Endothelial cell of umbilical vein (primary cell): ENCODE measurements at regions not wholly inside any gene's neighbourhood (a gene's known extent, or its start where the extent isn't known, plus 50 kb on each side); places are given as distances from the start of the nearest gene placed in this dataset.

Source experiments
- BruUV-seq: library from RNA; stranded (reverse); fragments of 400-500 nt; replicated peaks from 2 replicates; lab custom pipeline; 2021; lab: Mats Ljungman, UMichigan
- CTCF ChIA-PET: fragments of 300-600, 350-600 bp; sonication (Branson Sonifier 250); formaldehyde crosslinking; loops from one replicate; lab custom pipeline; 2021; ENCODE audit warnings: antibody characterized with exemption, inconsistent platforms; lab: Charles Lee
- POLR2A ChIA-PET: fragments of 300-600, 350-600 bp; sonication (Branson Sonifier 250); formaldehyde crosslinking; loops from one replicate; lab custom pipeline; 2021; ENCODE audit warnings: antibody characterized with exemption, inconsistent platforms; lab: Charles Lee
- DNase-seq: peaks from one replicate; pipeline ENCODE4 v3.0.0-alpha.2; 2011; ENCODE audit warnings: low read depth, low spot score
- FAIRE-seq: peaks from 2 replicates; lab custom pipeline; 2011; peaks lifted over from hg19 to GRCh38; lab: Jason Lieb, UNC
- H2AFZ ChIP-seq: 2 replicates; pipeline ENCODE4 v1.6.0; 2012; ENCODE audit warnings: low read depth, low read length, control low read depth, inconsistent platforms
- H3K27ac ChIP-seq: 2 replicates; pipeline ENCODE4 v1.5.1; 2011; ENCODE audit warnings: low read depth, mild to moderate bottlenecking, control low read depth, low read length, moderate library complexity; ENCODE audit not compliant: insufficient read depth
- H3K27me3 ChIP-seq, 2 experiments: 2 replicates each; pipeline versions ENCODE4 v1.6.0 to v1.6.1; 2011; ENCODE audit warnings: low read length in 2 of 2, mixed read lengths in 1 of 2; ENCODE audit not compliant: control insufficient read depth in 2 of 2, insufficient read depth in 2 of 2
- H3K36me3 ChIP-seq, 2 experiments: 2 replicates in 1 of 2; 3 replicates in 1 of 2; pipeline ENCODE4 v1.5.1; 2011; ENCODE audit warnings: low read length in 2 of 2, mild to moderate bottlenecking in 1 of 2, moderate library complexity in 1 of 2; ENCODE audit not compliant: control insufficient read depth in 2 of 2, insufficient read depth in 2 of 2; ENCODE audit errors: extremely low read depth in 1 of 2
- H3K4me1 ChIP-seq: 3 replicates; pipeline ENCODE4 v1.5.1; 2011; ENCODE audit warnings: mild to moderate bottlenecking, low read length; ENCODE audit not compliant: control insufficient read depth, insufficient read depth; ENCODE audit errors: extremely low read depth
- H3K4me2 ChIP-seq: 2 replicates; pipeline ENCODE4 v1.6.1; 2011; ENCODE audit warnings: low read length, control low read depth, mixed read lengths; ENCODE audit not compliant: insufficient read depth
- H3K4me3 ChIP-seq, 3 experiments: fragments of 200-600 bp in 1 of 3; sonication (generic), shearing (Covaris generic) in 1 of 3; replicated peaks in 1 of 3; 2 replicates each; pipeline ENCODE4 v1.5.1; 2011 to 2016; ENCODE audit warnings: control low read depth in 3 of 3, low read length in 3 of 3, mild to moderate bottlenecking in 2 of 3, inconsistent platforms in 1 of 3, low read depth in 1 of 3, moderate library complexity in 1 of 3; ENCODE audit not compliant: insufficient read depth in 1 of 3
- H3K79me2 ChIP-seq: 2 replicates; pipeline ENCODE4 v1.6.0; 2012; ENCODE audit warnings: low read length, inconsistent platforms; ENCODE audit not compliant: control insufficient read depth, insufficient read depth
- H3K9ac ChIP-seq: replicated peaks from 2 replicates; pipeline ENCODE3; 2011; ENCODE audit warnings: low read length, control low read depth; ENCODE audit not compliant: insufficient read depth; ENCODE audit errors: extremely low read depth
- H3K9me1 ChIP-seq: replicated peaks from 3 replicates; pipeline ENCODE4 v1.6.0; 2011; ENCODE audit warnings: mild to moderate bottlenecking, low read length; ENCODE audit not compliant: control insufficient read depth, insufficient read depth; ENCODE audit errors: extremely low read depth
- H3K9me3 ChIP-seq: replicated peaks from 2 replicates; pipeline ENCODE4 v1.5.1; 2012; ENCODE audit warnings: low read length, inconsistent platforms; ENCODE audit not compliant: control insufficient read depth, insufficient read depth
- H4K20me1 ChIP-seq: replicated peaks from 2 replicates; pipeline ENCODE3; 2011; ENCODE audit warnings: mild to moderate bottlenecking, low read length; ENCODE audit not compliant: control insufficient read depth, insufficient read depth; ENCODE audit errors: extremely low read depth
- CTCF ChIP-seq, 2 donors: IDR thresholded peaks; 1 replicate in 1 of 2; 2 replicates in 1 of 2; pipeline ENCODE4 v1.5.1; 2011; ENCODE audit warnings: low read length in 2 of 2, mild to moderate bottlenecking in 2 of 2, moderate library complexity in 2 of 2, control low read depth in 1 of 2, inconsistent platforms in 1 of 2, low read depth in 1 of 2; ENCODE audit not compliant: insufficient read depth in 1 of 2; ENCODE audit errors: extremely low read depth in 1 of 2
- EZH2 ChIP-seq: IDR thresholded peaks from 2 replicates; pipeline ENCODE4 v1.6.1; 2012; ENCODE audit warnings: borderline replicate concordance, low read depth, mild to moderate bottlenecking, moderate library complexity, low read length, inconsistent platforms; ENCODE audit not compliant: severe bottlenecking
- FOS ChIP-seq: IDR thresholded peaks from 2 replicates; pipeline ENCODE4 v1.6.1; 2011; ENCODE audit warnings: mild to moderate bottlenecking, low read length, moderate library complexity, borderline replicate concordance; ENCODE audit not compliant: insufficient read depth
- GATA2 ChIP-seq: IDR thresholded peaks from 2 replicates; pipeline ENCODE4 v1.7.0; 2011; ENCODE audit warnings: low read depth, mild to moderate bottlenecking, moderate library complexity, mixed read lengths, low read length; ENCODE audit not compliant: insufficient read length, insufficient read depth
- JUN ChIP-seq: IDR thresholded peaks from 2 replicates; pipeline ENCODE4 v1.6.1; 2011; ENCODE audit warnings: borderline replicate concordance, low read depth; ENCODE audit not compliant: insufficient read length, insufficient read depth
- MYC ChIP-seq: IDR thresholded peaks from one replicate; pipeline ENCODE4 v1.6.1; 2011; ENCODE audit warnings: mild to moderate bottlenecking, low read depth, low read length
- POLR2A ChIP-seq: IDR thresholded peaks from 2 replicates; pipeline ENCODE4 v1.6.1; 2012; ENCODE audit warnings: low read depth, mild to moderate bottlenecking, control low read depth, low read length
- POLR2AphosphoS5 ChIP-seq: IDR thresholded peaks from 2 replicates; pipeline ENCODE4 v1.6.1; 2012; ENCODE audit warnings: low read depth, mild to moderate bottlenecking, control low read depth, low read length, moderate library complexity; ENCODE audit not compliant: insufficient read depth
- dilution Hi-C: fragments of 300-500 bp; cut with MboI; formaldehyde crosslinking; loops from one replicate; pipeline ENCODE4 v1.15.0; 2019; ENCODE audit warnings: low sequenced_read_pairs; ENCODE audit not compliant: extremely low pct_ligation_motif_present
- intact Hi-C: fragments of 100-400 bp; cut with micrococcal nuclease; formaldehyde crosslinking; loops from one replicate; pipeline ENCODE4 v1.10.0; 2022
- TF ChIP-seq, protein P1 (sequence below): IDR thresholded peaks from 2 replicates; pipeline ENCODE4 v1.6.1; 2011; ENCODE audit not compliant: insufficient read depth, insufficient read length

- H3K9ac ChIP-seq = no peak overlapping the region
- intact Hi-C loops (no loop called here), dilution Hi-C loops (no loop called here)
- no peaks in the 10 kb centered on the region for H3K36me3 ChIP-seq
- no peaks in the 10 kb centered on the region for H3K9me1 ChIP-seq
- no peak overlapping the region for H2AFZ ChIP-seq
- DNase-seq (no peak), FAIRE-seq (no peak)
- no TSS peak for BruUV-seq
- TF ChIP-seq POLR2A (no peak), GATA2 (no peak), JUN (no peak), EZH2 (no peak), FOS (no peak), CTCF (IDR thresholded peaks at IDR 0.05; ENCODE audit: extremely low read depth in 1 of 2, insufficient read depth in 1 of 2, low read depth in 1 of 2, low read length in 2 of 2) (no peak), MYC (no peak), POLR2AphosphoS5 (no peak)
- TF ChIP-seq, protein P1, sequence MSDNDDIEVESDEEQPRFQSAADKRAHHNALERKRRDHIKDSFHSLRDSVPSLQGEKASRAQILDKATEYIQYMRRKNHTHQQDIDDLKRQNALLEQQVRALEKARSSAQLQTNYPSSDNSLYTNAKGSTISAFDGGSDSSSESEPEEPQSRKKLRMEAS = no peak
- ChIA-PET POLR2A (no interaction called here), CTCF (interaction anchor here (1.0 kb wide), 1 partner anchor 11 kb away, joined by 4 read pairs; no protein-coding TSS in a partner anchor)
- H3K79me2 ChIP-seq = no peaks in the 10 kb centered on the region
- H3K4me3 ChIP-seq = no peak overlapping the region
- H3K4me2 ChIP-seq = no peak overlapping the region
- no peak overlapping the region for H3K27ac ChIP-seq
- H3K27me3 ChIP-seq = peaks cover 2 to 5% of the 10 kb centered on the region in 2 experiments
- H4K20me1 ChIP-seq = no peaks in the 10 kb centered on the region
- no peaks in the 10 kb centered on the region for H3K4me1 ChIP-seq
- H3K9me3 ChIP-seq = no peaks in the 10 kb centered on the region
These were observed 191.4 kb downstream of the TMEM167A start for GRCh38 chr5:82885627-82886389.
